Ishikawa (cell line): ENCODE measurements at regions not wholly inside any gene's neighbourhood (a gene's known extent, or its start where the extent isn't known, plus 50 kb on each side); places are given as distances from the start of the nearest gene placed in this dataset.

ENCODE experiments used
- CEBPB ChIP-seq: IDR thresholded peaks from 2 replicates; pipeline ENCODE4 v1.6.1; 2012
- CREB1 ChIP-seq: IDR thresholded peaks from 2 replicates; pipeline ENCODE4 v1.6.1; 2012; ENCODE audit warnings: low read depth
- EGR1 ChIP-seq: IDR thresholded peaks from 2 replicates; pipeline ENCODE4 v1.6.1; 2012
- EP300 ChIP-seq: IDR thresholded peaks from 2 replicates; pipeline ENCODE4 v1.6.1; 2012; ENCODE audit warnings: borderline replicate concordance
- FOXM1 ChIP-seq: IDR thresholded peaks from 2 replicates; pipeline ENCODE4 v1.6.1; 2012; ENCODE audit warnings: low read depth, borderline replicate concordance
- NFIC ChIP-seq: IDR thresholded peaks from 2 replicates; pipeline ENCODE4 v1.6.1; 2012
- RAD21 ChIP-seq: IDR thresholded peaks from 2 replicates; pipeline ENCODE4 v1.6.1; 2012; ENCODE audit warnings: low read depth
- TAF1 ChIP-seq: IDR thresholded peaks from 2 replicates; pipeline ENCODE4 v1.6.1; 2012; ENCODE audit warnings: low read depth, mild to moderate bottlenecking
- TCF12 ChIP-seq: IDR thresholded peaks from 2 replicates; pipeline ENCODE4 v1.6.1; 2012; ENCODE audit warnings: low read depth
- TEAD4 ChIP-seq: IDR thresholded peaks from 2 replicates; pipeline ENCODE4 v1.6.1; 2012
- USF1 ChIP-seq: IDR thresholded peaks from 2 replicates; pipeline ENCODE4 v1.6.1; 2012
- YY1 ChIP-seq: IDR thresholded peaks from 2 replicates; pipeline ENCODE4 v1.6.1; 2012; ENCODE audit warnings: low read depth
- ZBTB7A ChIP-seq: IDR thresholded peaks from 2 replicates; pipeline ENCODE4 v1.6.1; 2012; ENCODE audit warnings: low read depth
- TF ChIP-seq, protein P1 (sequence below): IDR thresholded peaks from 2 replicates; pipeline ENCODE4 v1.6.1; 2012
- TF ChIP-seq, protein P2 (sequence below): IDR thresholded peaks from 2 replicates; pipeline ENCODE4 v1.6.1; 2012; ENCODE audit warnings: low read depth, mild to moderate bottlenecking

DNA sequence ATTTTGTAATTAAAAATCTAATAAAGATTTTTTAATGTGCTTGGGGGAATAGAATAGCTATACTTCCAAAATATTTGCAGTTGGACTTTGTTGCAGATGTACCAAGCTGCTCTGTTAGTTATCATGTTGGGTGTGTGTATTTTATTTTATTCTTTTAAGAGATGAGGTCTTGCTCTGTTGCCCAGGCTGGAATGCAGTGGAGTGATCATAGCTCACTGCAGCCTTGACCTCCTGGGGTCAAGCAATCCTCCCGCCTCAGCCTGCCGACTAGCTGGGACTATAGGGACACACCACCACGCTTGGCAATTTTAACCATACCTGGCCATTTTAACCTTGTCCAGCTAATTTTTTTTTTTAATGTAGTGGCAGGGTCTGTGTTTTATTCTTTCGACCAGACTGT lies 54.7 kb upstream of the MAP1LC3B2 start:
- no peak for TF ChIP-seq YY1
- TF ChIP-seq TAF1, result no peak
- TF ChIP-seq FOXM1, result no peak
- TF ChIP-seq, protein P1, sequence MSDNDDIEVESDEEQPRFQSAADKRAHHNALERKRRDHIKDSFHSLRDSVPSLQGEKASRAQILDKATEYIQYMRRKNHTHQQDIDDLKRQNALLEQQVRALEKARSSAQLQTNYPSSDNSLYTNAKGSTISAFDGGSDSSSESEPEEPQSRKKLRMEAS, result no peak
- no peak for TF ChIP-seq EP300
- no peak for TF ChIP-seq ZBTB7A
- no peak for TF ChIP-seq CREB1
- TF ChIP-seq EGR1, result no peak
- TF ChIP-seq USF1, result no peak
- TF ChIP-seq, protein P2, sequence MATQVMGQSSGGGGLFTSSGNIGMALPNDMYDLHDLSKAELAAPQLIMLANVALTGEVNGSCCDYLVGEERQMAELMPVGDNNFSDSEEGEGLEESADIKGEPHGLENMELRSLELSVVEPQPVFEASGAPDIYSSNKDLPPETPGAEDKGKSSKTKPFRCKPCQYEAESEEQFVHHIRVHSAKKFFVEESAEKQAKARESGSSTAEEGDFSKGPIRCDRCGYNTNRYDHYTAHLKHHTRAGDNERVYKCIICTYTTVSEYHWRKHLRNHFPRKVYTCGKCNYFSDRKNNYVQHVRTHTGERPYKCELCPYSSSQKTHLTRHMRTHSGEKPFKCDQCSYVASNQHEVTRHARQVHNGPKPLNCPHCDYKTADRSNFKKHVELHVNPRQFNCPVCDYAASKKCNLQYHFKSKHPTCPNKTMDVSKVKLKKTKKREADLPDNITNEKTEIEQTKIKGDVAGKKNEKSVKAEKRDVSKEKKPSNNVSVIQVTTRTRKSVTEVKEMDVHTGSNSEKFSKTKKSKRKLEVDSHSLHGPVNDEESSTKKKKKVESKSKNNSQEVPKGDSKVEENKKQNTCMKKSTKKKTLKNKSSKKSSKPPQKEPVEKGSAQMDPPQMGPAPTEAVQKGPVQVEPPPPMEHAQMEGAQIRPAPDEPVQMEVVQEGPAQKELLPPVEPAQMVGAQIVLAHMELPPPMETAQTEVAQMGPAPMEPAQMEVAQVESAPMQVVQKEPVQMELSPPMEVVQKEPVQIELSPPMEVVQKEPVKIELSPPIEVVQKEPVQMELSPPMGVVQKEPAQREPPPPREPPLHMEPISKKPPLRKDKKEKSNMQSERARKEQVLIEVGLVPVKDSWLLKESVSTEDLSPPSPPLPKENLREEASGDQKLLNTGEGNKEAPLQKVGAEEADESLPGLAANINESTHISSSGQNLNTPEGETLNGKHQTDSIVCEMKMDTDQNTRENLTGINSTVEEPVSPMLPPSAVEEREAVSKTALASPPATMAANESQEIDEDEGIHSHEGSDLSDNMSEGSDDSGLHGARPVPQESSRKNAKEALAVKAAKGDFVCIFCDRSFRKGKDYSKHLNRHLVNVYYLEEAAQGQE, result no peak
- TF ChIP-seq NFIC, result no peak
- no peak for TF ChIP-seq TEAD4
- no peak for TF ChIP-seq RAD21
- TF ChIP-seq CEBPB, result no peak
- TF ChIP-seq TCF12, result no peak

DNA sequence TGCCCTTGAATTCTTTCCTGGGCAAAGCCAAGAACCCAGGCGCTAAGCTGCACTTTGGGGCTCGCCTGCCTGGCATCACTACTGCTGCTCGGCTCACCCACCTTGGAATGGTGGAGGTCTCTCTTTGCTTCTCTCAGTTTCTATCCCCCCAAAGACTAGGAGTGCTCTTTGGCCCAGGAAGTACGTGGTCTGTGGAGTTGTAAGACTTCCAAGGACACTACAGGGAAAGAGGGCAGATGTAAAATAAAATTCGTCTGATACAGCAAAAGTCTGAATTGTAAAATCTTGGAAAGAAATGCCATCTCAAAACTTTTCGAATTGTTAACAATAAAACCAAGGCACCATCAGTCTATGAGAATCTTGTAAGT lies 52.5 kb upstream of the MAP1LC3B2 start:
- TF ChIP-seq TEAD4 (no peak), ZBTB7A (no peak), FOXM1 (no peak), TAF1 (no peak), YY1 (no peak), CEBPB (no peak), TCF12 (no peak), NFIC (no peak), USF1 (no peak), CREB1 (no peak), EGR1 (no peak), EP300 (no peak), RAD21 (no peak)
- TF ChIP-seq, protein P1, result no peak
- TF ChIP-seq, protein P2, result no peak

GRCh38 chr12:116508145-116509121 lies 50.7 kb upstream of the MAP1LC3B2 start:
- TF ChIP-seq TEAD4 (no peak), ZBTB7A (no peak), EP300 (no peak), USF1 (no peak), NFIC (no peak), EGR1 (peak; percentile 64)
